Adrenal gland (tissue), 9 donors: ENCODE measurements at regions not wholly inside any gene's neighbourhood (a gene's known extent, or its start where the extent isn't known, plus 50 kb on each side); places are given as distances from the start of the nearest gene placed in this dataset.

Experiments used
- DNase-seq, 7 donors: peaks; one replicate each; pipeline ENCODE4 v3.0.0-alpha.2; 2019 to 2020
- H3K27ac ChIP-seq, 5 donors: fragments of 200-600 bp; sonication (generic) in 4 of 5; 1 replicate in 3 of 5; 2 replicates in 2 of 5; pipeline versions ENCODE4 v1.5.1 to v1.8.0; 2016 to 2020; ENCODE audit warnings: mild to moderate bottlenecking in 1 of 5
- H3K27me3 ChIP-seq: fragments of 200-600 bp; 2 replicates; pipeline ENCODE4 v1.8.0; 2021
- H3K36me3 ChIP-seq, 2 donors: fragments of 200-600 bp; replicated peaks in 1 of 2; 1 replicate in 1 of 2; 2 replicates in 1 of 2; pipeline versions ENCODE4 v1.5.1 to v1.8.0; 2018 to 2022
- H3K4me1 ChIP-seq, 2 donors: fragments of 200-600 bp; replicated peaks in 1 of 2; 1 replicate in 1 of 2; 2 replicates in 1 of 2; pipeline versions ENCODE4 v1.5.1 to v1.8.0; 2018 to 2021
- H3K4me3 ChIP-seq, 4 donors: fragments of 200-600 bp; sonication (generic) in 3 of 4; one replicate each; pipeline ENCODE4 v1.5.1; 2016 to 2018
- H3K9me3 ChIP-seq, 3 donors: fragments of 200-600 bp; sonication (generic) in 1 of 3; replicated peaks in 1 of 3; 1 replicate in 2 of 3; 2 replicates in 1 of 3; pipeline versions ENCODE4 v1.5.1 to v1.8.0; 2016 to 2021
- CTCF ChIP-seq, 6 experiments: fragments of 450-650 bp in 4 of 6; fragments of 200-600 bp in 2 of 6; sonication (generic) in 1 of 6; IDR thresholded peaks; 1 replicate in 5 of 6; 2 replicates in 1 of 6; pipeline versions ENCODE4 v1.5.1 to v1.8.0; 2016 to 2021; ENCODE audit warnings: antibody characterized with exemption in 6 of 6, mild to moderate bottlenecking in 2 of 6, moderate library complexity in 1 of 6
- POLR2A ChIP-seq, 2 donors: fragments of 450-650 bp; IDR thresholded peaks; one replicate each; pipeline ENCODE4 v1.6.1; 2017; ENCODE audit warnings: antibody characterized with exemption in 2 of 2, mild to moderate bottlenecking in 2 of 2, moderate library complexity in 1 of 2
- WGBS, 4 donors: extraction: QIAGEN DNeasy Blood & Tissue Kit in 2 of 4; methylation state at CpG; one replicate each; pipeline versions ENCODE4 v1.1.5 to v1.1.7; 2013 to 2017; 5-methylcytosine and 5-hydroxymethylcytosine counted together
- intact Hi-C, 2 donors: fragments of 100-400 bp; cut with DNase I; formaldehyde crosslinking; loops; one replicate each; pipeline versions ENCODE4 v1.14.1 to v1.15.0; 2022 to 2023
- donor health status: healthy with polysubstance abuse.
- donor health status: Bipolar disorder and iron deficiency.
- donor health status: DM: yes; HTN: yes; CAD: no.
- donor health status: DM: no; HTN: no; CAD: no.
- donor health status: DM: no; HTN: no; CAD: no.

GRCh38 chr2:107012714-107013306 is 126.8 kb upstream of the ST6GAL2 start:
- Histone ChIP-seq H3K9me3 (no peaks in the 10 kb centered on the region), H3K4me3 (no peak overlapping the region), H3K36me3 (no peaks in the 10 kb centered on the region), H3K27ac (no peak overlapping the region), H3K27me3 (no peaks in the 10 kb centered on the region), H3K4me1 (no peaks in the 10 kb centered on the region)
- DNase-seq = no peak
- TF ChIP-seq POLR2A (IDR thresholded peaks at IDR 0.05) = no peak
- no peak for TF ChIP-seq CTCF (IDR thresholded peaks at IDR 0.05)
- intact Hi-C loops = no loop called here
- WGBS, 4 donors = 66 to 75% (median 69%) methylated on average over 5 of the region's 5 CpGs

DNA sequence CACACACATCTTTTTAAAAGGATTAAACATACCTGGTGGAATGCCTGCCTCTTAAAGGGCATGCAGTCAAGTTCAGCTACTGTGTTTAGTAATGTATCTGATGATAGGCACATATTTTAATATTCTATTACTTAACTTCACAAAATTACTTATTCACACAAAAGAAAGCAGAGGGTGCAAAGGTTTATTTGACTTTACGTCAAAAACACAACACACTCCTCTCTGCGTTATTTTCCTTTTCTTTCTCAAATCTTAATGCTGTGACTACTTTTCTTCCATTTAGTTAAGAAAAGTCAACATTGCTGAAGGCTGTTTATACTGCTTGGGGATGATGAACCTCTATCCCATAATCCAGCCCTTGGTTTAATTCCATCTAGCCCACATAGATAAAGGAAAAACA is 127.9 kb upstream of the ST6GAL2 start:
- Histone ChIP-seq H3K27ac (no peak overlapping the region), H3K4me1 (no peaks in the 10 kb centered on the region), H3K9me3 (no peaks in the 10 kb centered on the region), H3K27me3 (no peaks in the 10 kb centered on the region), H3K4me3 (no peak overlapping the region), H3K36me3 (no peaks in the 10 kb centered on the region)
- WGBS, 4 donors = 77 to 88% (median 83%) methylated on average over 2 of the region's 2 CpGs
- no peak for TF ChIP-seq CTCF (IDR thresholded peaks at IDR 0.05)
- no peak for TF ChIP-seq POLR2A (IDR thresholded peaks at IDR 0.05)
- intact Hi-C loops = no loop called here
- DNase-seq = no peak

DNA sequence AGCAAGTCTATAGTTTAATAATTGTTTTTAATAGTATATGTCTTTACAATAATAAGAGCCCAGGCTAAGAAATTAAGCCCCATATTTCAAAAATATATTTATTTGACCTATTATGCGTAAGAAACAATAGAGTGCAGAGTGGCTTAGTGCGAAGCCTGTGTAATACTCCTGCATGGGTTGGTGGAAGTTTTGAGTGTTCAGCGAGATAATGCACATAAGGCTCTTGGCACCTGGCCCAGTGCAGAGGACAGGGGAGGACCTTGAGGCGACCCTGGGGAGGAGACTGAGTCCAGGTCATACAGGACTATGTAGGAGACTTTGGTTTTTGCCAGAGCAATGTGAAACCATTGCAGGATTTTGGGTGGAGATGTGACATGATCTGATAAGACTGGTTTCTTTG is 132.4 kb upstream of the ST6GAL2 start:
- Histone ChIP-seq H3K4me1 (no peaks in the 10 kb centered on the region), H3K9me3 (no peaks in the 10 kb centered on the region), H3K4me3 (no peak overlapping the region), H3K27me3 (no peaks in the 10 kb centered on the region), H3K27ac (no peak overlapping the region), H3K36me3 (no peaks in the 10 kb centered on the region)
- intact Hi-C loops = no loop called here
- WGBS, 4 donors = 44 to 81% (median 59%) methylated on average over 4 of the region's 4 CpGs
- TF ChIP-seq CTCF (IDR thresholded peaks at IDR 0.05) (no peak), POLR2A (IDR thresholded peaks at IDR 0.05) (no peak)
- DNase-seq = no peak

DNA sequence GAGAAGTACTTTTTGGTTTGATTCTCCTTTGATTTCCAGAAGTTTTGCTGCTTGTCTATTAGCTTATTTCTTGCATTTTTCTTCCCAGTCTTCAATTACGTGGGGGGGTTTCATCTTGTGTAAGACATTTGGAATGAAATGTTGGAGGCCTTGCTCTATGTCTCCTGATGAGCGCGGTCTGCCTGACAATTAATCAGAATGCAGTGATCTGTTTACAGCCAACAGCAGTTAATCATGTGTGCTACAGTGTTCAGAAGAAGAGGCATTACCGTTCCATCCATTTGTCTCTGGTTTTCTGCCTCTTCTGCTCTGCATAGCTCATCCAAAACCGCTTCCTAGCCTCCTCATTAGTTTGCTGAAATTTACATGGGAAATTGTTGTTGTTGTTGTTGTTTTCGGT is 134.4 kb upstream of the ST6GAL2 start:
- 52 to 74% (median 68%) methylated on average over 6 of the region's 6 CpGs for WGBS, 4 donors
- Histone ChIP-seq H3K9me3 (no peaks in the 10 kb centered on the region), H3K4me3 (no peak overlapping the region), H3K27me3 (no peaks in the 10 kb centered on the region), H3K4me1 (no peaks in the 10 kb centered on the region), H3K27ac (no peak overlapping the region), H3K36me3 (no peaks in the 10 kb centered on the region)
- TF ChIP-seq POLR2A (IDR thresholded peaks at IDR 0.05) (no peak), CTCF (IDR thresholded peaks at IDR 0.05) (no peak)
- intact Hi-C loops = no loop called here
- no peak for DNase-seq
